HEK293 (cell line): ENCODE measurements at regions not wholly inside any gene's neighbourhood (a gene's known extent, or its start where the extent isn't known, plus 50 kb on each side); places are given as distances from the start of the nearest gene placed in this dataset.

Experiments used
- FEZF1 ChIP-seq: fragments of 450-650 bp; formaldehyde crosslinking; IDR thresholded peaks from 2 replicates; pipeline ENCODE4 v1.5.1; 2016; ENCODE audit warnings: missing biosample characterization, missing genetic modification characterization
- ZNF549 ChIP-seq: fragments of 450-650 bp; IDR thresholded peaks from 2 replicates; pipeline ENCODE4 v1.5.1; 2018; ENCODE audit warnings: missing biosample characterization, missing genetic modification characterization, mild to moderate bottlenecking, inconsistent platforms, moderate library complexity
- ZNF664 ChIP-seq: fragments of 450-650 bp; formaldehyde crosslinking; IDR thresholded peaks from 2 replicates; pipeline ENCODE4 v1.5.1; 2016; ENCODE audit warnings: missing biosample characterization, missing genetic modification characterization
- ZNF785 ChIP-seq: fragments of 450-650 bp; formaldehyde crosslinking; IDR thresholded peaks from 2 replicates; pipeline ENCODE4 v1.5.1; 2016; ENCODE audit warnings: missing biosample characterization, missing genetic modification characterization
- TF ChIP-seq, protein P1 (sequence below): fragments of 450-650 bp; formaldehyde crosslinking; IDR thresholded peaks from 2 replicates; pipeline ENCODE4 v1.5.1; 2016; ENCODE audit warnings: missing biosample characterization, missing genetic modification characterization
- TF ChIP-seq, protein P2 (sequence below): fragments of 450-650 bp; formaldehyde crosslinking; IDR thresholded peaks from 2 replicates; pipeline ENCODE4 v1.5.1; 2016; ENCODE audit warnings: missing biosample characterization, missing genetic modification characterization
- TF ChIP-seq, protein P3 (sequence below): fragments of 450-650 bp; formaldehyde crosslinking; IDR thresholded peaks from 2 replicates; pipeline ENCODE4 v1.5.1; 2016; ENCODE audit warnings: missing biosample characterization, missing genetic modification characterization
- TF ChIP-seq, protein P4 (sequence below): fragments of 450-650 bp; formaldehyde crosslinking; IDR thresholded peaks from 2 replicates; pipeline ENCODE4 v1.5.1; 2016; ENCODE audit warnings: missing biosample characterization, missing genetic modification characterization
- TF ChIP-seq, protein P5 (sequence below): fragments of 450-650 bp; formaldehyde crosslinking; IDR thresholded peaks from 2 replicates; pipeline ENCODE4 v1.5.1; 2016; ENCODE audit warnings: missing biosample characterization, missing genetic modification characterization, borderline replicate concordance

DNA sequence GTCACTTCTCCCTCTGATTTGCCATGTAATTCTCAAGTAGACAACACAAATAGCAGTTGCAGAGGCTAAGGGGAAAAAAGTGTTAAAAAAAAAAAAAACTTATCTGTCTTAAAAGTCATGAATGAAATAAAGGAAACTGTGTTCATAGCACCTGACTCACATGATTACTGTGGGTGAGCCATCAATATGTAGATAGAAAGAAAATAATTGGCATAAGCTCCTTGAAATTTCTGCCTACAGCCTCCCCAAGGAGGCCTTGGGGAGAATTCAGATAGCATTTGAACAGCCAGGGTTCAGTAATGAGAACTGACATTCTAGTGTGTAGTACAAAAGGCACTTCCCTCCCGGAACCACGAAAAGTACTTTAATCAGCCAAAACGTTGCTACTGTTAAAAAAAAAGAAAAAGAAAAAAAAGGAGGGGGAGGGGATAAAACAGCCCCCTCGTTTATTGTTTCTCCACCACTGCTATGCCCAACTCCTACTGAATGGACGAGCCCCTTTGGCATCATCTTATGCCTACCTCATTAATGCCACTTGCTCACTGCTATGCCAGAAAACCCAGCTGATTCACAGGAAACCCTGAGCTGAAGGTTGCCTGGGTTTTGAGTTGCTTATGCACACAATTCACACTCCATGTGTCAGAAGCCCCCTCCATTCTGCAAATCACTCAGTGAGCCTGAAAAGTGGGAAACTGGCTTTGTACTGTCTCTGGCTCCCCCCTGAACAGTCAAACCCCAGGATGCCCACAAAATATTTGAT lies 65.5 kb upstream of the KLF7 start:
- TF ChIP-seq, protein P1, sequence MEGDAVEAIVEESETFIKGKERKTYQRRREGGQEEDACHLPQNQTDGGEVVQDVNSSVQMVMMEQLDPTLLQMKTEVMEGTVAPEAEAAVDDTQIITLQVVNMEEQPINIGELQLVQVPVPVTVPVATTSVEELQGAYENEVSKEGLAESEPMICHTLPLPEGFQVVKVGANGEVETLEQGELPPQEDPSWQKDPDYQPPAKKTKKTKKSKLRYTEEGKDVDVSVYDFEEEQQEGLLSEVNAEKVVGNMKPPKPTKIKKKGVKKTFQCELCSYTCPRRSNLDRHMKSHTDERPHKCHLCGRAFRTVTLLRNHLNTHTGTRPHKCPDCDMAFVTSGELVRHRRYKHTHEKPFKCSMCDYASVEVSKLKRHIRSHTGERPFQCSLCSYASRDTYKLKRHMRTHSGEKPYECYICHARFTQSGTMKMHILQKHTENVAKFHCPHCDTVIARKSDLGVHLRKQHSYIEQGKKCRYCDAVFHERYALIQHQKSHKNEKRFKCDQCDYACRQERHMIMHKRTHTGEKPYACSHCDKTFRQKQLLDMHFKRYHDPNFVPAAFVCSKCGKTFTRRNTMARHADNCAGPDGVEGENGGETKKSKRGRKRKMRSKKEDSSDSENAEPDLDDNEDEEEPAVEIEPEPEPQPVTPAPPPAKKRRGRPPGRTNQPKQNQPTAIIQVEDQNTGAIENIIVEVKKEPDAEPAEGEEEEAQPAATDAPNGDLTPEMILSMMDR (tag by site-specific recombination): no peak
- TF ChIP-seq, protein P2, sequence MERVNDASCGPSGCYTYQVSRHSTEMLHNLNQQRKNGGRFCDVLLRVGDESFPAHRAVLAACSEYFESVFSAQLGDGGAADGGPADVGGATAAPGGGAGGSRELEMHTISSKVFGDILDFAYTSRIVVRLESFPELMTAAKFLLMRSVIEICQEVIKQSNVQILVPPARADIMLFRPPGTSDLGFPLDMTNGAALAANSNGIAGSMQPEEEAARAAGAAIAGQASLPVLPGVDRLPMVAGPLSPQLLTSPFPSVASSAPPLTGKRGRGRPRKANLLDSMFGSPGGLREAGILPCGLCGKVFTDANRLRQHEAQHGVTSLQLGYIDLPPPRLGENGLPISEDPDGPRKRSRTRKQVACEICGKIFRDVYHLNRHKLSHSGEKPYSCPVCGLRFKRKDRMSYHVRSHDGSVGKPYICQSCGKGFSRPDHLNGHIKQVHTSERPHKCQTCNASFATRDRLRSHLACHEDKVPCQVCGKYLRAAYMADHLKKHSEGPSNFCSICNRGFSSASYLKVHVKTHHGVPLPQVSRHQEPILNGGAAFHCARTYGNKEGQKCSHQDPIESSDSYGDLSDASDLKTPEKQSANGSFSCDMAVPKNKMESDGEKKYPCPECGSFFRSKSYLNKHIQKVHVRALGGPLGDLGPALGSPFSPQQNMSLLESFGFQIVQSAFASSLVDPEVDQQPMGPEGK (tag by site-specific recombination): no peak
- TF ChIP-seq ZNF664 (no peak), ZNF785 (no peak), ZNF549 (tag by site-specific recombination) (no peak), FEZF1 (no peak)
- TF ChIP-seq, protein P3, sequence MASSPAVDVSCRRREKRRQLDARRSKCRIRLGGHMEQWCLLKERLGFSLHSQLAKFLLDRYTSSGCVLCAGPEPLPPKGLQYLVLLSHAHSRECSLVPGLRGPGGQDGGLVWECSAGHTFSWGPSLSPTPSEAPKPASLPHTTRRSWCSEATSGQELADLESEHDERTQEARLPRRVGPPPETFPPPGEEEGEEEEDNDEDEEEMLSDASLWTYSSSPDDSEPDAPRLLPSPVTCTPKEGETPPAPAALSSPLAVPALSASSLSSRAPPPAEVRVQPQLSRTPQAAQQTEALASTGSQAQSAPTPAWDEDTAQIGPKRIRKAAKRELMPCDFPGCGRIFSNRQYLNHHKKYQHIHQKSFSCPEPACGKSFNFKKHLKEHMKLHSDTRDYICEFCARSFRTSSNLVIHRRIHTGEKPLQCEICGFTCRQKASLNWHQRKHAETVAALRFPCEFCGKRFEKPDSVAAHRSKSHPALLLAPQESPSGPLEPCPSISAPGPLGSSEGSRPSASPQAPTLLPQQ (tag by site-specific recombination): no peak
- TF ChIP-seq, protein P4, sequence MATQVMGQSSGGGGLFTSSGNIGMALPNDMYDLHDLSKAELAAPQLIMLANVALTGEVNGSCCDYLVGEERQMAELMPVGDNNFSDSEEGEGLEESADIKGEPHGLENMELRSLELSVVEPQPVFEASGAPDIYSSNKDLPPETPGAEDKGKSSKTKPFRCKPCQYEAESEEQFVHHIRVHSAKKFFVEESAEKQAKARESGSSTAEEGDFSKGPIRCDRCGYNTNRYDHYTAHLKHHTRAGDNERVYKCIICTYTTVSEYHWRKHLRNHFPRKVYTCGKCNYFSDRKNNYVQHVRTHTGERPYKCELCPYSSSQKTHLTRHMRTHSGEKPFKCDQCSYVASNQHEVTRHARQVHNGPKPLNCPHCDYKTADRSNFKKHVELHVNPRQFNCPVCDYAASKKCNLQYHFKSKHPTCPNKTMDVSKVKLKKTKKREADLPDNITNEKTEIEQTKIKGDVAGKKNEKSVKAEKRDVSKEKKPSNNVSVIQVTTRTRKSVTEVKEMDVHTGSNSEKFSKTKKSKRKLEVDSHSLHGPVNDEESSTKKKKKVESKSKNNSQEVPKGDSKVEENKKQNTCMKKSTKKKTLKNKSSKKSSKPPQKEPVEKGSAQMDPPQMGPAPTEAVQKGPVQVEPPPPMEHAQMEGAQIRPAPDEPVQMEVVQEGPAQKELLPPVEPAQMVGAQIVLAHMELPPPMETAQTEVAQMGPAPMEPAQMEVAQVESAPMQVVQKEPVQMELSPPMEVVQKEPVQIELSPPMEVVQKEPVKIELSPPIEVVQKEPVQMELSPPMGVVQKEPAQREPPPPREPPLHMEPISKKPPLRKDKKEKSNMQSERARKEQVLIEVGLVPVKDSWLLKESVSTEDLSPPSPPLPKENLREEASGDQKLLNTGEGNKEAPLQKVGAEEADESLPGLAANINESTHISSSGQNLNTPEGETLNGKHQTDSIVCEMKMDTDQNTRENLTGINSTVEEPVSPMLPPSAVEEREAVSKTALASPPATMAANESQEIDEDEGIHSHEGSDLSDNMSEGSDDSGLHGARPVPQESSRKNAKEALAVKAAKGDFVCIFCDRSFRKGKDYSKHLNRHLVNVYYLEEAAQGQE (tag by site-specific recombination): no peak
- TF ChIP-seq, protein P5, sequence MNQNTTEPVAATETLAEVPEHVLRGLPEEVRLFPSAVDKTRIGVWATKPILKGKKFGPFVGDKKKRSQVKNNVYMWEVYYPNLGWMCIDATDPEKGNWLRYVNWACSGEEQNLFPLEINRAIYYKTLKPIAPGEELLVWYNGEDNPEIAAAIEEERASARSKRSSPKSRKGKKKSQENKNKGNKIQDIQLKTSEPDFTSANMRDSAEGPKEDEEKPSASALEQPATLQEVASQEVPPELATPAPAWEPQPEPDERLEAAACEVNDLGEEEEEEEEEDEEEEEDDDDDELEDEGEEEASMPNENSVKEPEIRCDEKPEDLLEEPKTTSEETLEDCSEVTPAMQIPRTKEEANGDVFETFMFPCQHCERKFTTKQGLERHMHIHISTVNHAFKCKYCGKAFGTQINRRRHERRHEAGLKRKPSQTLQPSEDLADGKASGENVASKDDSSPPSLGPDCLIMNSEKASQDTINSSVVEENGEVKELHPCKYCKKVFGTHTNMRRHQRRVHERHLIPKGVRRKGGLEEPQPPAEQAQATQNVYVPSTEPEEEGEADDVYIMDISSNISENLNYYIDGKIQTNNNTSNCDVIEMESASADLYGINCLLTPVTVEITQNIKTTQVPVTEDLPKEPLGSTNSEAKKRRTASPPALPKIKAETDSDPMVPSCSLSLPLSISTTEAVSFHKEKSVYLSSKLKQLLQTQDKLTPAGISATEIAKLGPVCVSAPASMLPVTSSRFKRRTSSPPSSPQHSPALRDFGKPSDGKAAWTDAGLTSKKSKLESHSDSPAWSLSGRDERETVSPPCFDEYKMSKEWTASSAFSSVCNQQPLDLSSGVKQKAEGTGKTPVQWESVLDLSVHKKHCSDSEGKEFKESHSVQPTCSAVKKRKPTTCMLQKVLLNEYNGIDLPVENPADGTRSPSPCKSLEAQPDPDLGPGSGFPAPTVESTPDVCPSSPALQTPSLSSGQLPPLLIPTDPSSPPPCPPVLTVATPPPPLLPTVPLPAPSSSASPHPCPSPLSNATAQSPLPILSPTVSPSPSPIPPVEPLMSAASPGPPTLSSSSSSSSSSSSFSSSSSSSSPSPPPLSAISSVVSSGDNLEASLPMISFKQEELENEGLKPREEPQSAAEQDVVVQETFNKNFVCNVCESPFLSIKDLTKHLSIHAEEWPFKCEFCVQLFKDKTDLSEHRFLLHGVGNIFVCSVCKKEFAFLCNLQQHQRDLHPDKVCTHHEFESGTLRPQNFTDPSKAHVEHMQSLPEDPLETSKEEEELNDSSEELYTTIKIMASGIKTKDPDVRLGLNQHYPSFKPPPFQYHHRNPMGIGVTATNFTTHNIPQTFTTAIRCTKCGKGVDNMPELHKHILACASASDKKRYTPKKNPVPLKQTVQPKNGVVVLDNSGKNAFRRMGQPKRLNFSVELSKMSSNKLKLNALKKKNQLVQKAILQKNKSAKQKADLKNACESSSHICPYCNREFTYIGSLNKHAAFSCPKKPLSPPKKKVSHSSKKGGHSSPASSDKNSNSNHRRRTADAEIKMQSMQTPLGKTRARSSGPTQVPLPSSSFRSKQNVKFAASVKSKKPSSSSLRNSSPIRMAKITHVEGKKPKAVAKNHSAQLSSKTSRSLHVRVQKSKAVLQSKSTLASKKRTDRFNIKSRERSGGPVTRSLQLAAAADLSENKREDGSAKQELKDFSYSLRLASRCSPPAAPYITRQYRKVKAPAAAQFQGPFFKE (tag by site-specific recombination): no peak
